ENCODE measurements at regions not wholly inside any gene's neighbourhood (a gene's known extent, or its start where the extent isn't known, plus 50 kb on each side); places are given as distances from the start of the nearest gene placed in this dataset.

DNA sequence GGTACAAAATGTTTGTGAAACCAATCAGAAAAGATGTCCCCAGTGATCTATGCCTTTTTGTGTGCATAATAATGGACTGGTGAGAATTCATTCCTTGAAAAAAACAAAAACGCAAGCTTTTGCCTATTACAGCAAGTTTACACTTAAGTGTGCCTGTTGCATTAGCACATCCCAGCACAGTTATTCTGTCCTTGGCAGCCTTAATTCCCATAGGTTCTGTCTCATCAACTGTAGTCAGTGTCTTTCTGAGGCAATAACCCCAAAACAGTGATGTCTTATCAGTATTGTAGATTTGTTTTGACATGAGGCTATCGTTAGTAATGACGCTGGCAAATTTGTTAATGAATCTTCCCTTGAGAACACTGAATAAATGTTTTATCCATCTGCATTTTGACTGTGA lies 109.9 kb upstream of the KCTD3 start:
- TF ChIP-seq ZNF217 (IDR thresholded peaks at IDR 0.05) (no peak), CBX3 (IDR thresholded peaks at IDR 0.05; ENCODE audit: borderline replicate concordance, low read depth) (no peak), ZBTB40 (IDR thresholded peaks at IDR 0.05; ENCODE audit: borderline replicate concordance) (no peak), TCF12 (IDR thresholded peaks at IDR 0.05; ENCODE audit: low read depth, low read length) (no peak), MTA2 (IDR thresholded peaks at IDR 0.05; ENCODE audit: low read depth) (no peak), BHLHE40 (IDR thresholded peaks at IDR 0.05; ENCODE audit: borderline replicate concordance in 1 of 2, low read depth in 2 of 2, low read length in 1 of 2) (no peak)
- Histone ChIP-seq H3K9ac (ENCODE audit: control insufficient read depth, insufficient read depth, low read length) (no peak overlapping the region), H4K20me1 (ENCODE audit: control insufficient read depth, insufficient read depth) (no peaks in the 10 kb centered on the region), H3K27me3 (replicated peaks in 1 of 2; ENCODE audit: control insufficient read depth in 2 of 2, insufficient read depth in 2 of 2, low read length in 1 of 2) (no peaks in the 10 kb centered on the region), H2AFZ (ENCODE audit: control insufficient read depth, low read depth, low read length) (no peak overlapping the region), H3K9me3 (replicated peaks; ENCODE audit: control insufficient read depth, insufficient read depth, low read length) (no peaks in the 10 kb centered on the region), H3K27ac (ENCODE audit: control insufficient read depth, insufficient read depth) (no peak overlapping the region), H3K4me2 (ENCODE audit: control insufficient read depth, insufficient read depth) (no peak overlapping the region), H3K4me3 (no peak overlapping the region), H3K79me2 (ENCODE audit: control insufficient read depth, insufficient read depth, low read length) (no peaks in the 10 kb centered on the region), H3K4me1 (ENCODE audit: control insufficient read depth, insufficient read depth, low read length) (no peaks in the 10 kb centered on the region), H3K36me3 (ENCODE audit: control insufficient read depth in 2 of 2, insufficient read depth in 2 of 2, low read length in 1 of 2) (no peaks in the 10 kb centered on the region)
- no peak for FAIRE-seq
- intact Hi-C loops (cut with micrococcal nuclease; ENCODE audit: unreplicated experiment): no loop called here
- ChIA-PET RAD21 (ENCODE audit: unreplicated experiment) (no interaction called here), POLR2A (no interaction called here), CTCF (no interaction called here), SMC1A (ENCODE audit: uncharacterized antibody, unreplicated experiment) (no interaction called here)
- no peak for DNase-seq (ENCODE audit: low read depth, low spot score)
- 91% methylated on average over 3 of the region's 3 CpGs for WGBS (ENCODE audit: insufficient coverage, insufficient replicate concordance, low lambda C conversion rate, missing lambda C conversion rate)
- no TSS peak for BruUV-seq (replicated peaks)
- in situ Hi-C loops (cut with MboI): no loop called here
- no peak for ATAC-seq
